ENCODE measurements at regions not wholly inside any gene's neighbourhood (a gene's known extent, or its start where the extent isn't known, plus 50 kb on each side); places are given as distances from the start of the nearest gene placed in this dataset.

- no peak overlapping the region for H3K27ac ChIP-seq
- TF ChIP-seq, protein P1, sequence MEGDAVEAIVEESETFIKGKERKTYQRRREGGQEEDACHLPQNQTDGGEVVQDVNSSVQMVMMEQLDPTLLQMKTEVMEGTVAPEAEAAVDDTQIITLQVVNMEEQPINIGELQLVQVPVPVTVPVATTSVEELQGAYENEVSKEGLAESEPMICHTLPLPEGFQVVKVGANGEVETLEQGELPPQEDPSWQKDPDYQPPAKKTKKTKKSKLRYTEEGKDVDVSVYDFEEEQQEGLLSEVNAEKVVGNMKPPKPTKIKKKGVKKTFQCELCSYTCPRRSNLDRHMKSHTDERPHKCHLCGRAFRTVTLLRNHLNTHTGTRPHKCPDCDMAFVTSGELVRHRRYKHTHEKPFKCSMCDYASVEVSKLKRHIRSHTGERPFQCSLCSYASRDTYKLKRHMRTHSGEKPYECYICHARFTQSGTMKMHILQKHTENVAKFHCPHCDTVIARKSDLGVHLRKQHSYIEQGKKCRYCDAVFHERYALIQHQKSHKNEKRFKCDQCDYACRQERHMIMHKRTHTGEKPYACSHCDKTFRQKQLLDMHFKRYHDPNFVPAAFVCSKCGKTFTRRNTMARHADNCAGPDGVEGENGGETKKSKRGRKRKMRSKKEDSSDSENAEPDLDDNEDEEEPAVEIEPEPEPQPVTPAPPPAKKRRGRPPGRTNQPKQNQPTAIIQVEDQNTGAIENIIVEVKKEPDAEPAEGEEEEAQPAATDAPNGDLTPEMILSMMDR (conservative IDR thresholded peaks at IDR 0.05) = peak; percentile 33
- TF ChIP-seq ZFX (IDR thresholded peaks at IDR 0.05) = no peak
Observed at GRCh38 chr14:97273540-97273939, 476.4 kb downstream of the VRK1 start.

- H3K27ac ChIP-seq = no peak overlapping the region
- TF ChIP-seq ZFX (IDR thresholded peaks at IDR 0.05) = no peak
- TF ChIP-seq, protein P1 (conservative IDR thresholded peaks at IDR 0.05) = no peak
Observed at GRCh38 chr14:97274626-97275025, 477.4 kb downstream of the VRK1 start.

- no peak overlapping the region for H3K27ac ChIP-seq
- TF ChIP-seq, protein P1 (conservative IDR thresholded peaks at IDR 0.05) = no peak
- no peak for TF ChIP-seq ZFX (IDR thresholded peaks at IDR 0.05)
Observed at GRCh38 chr14:97275276-97275675, 478.1 kb downstream of the VRK1 start.

DNA sequence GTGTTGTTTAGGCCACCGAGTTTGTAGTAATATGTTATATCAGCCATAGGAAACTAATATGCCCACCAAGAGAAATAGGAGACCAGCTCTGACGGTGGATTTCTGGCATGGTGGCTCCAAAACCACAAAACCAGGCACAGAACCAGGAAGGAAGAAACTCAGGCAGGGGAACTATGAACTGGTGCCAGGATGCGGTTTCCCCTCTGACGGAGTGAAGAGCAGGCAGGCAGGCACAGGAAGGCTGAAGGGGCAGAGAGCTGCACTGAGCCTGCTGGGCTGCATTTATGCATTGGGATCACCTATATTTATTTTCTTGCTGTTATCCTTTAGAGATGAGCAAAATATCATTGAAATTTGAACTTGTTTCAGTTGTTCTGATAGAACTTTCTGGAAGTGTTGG lies 479.4 kb downstream of the VRK1 start:
- TF ChIP-seq, protein P1 (conservative IDR thresholded peaks at IDR 0.05) = no peak
- no peak for TF ChIP-seq ZFX (IDR thresholded peaks at IDR 0.05)
- H3K27ac ChIP-seq = no peak overlapping the region

- no peak overlapping the region for H3K27ac ChIP-seq
- TF ChIP-seq, protein P1 (conservative IDR thresholded peaks at IDR 0.05) = no peak
- TF ChIP-seq ZFX (IDR thresholded peaks at IDR 0.05) = no peak
Observed at GRCh38 chr14:97277711-97278110, 480.5 kb downstream of the VRK1 start.

GRCh38 chr14:97280526-97280925 lies 483.3 kb downstream of the VRK1 start:
- no peak overlapping the region for H3K27ac ChIP-seq
- TF ChIP-seq, protein P1 (conservative IDR thresholded peaks at IDR 0.05) = no peak
- no peak for TF ChIP-seq ZFX (IDR thresholded peaks at IDR 0.05)

DNA sequence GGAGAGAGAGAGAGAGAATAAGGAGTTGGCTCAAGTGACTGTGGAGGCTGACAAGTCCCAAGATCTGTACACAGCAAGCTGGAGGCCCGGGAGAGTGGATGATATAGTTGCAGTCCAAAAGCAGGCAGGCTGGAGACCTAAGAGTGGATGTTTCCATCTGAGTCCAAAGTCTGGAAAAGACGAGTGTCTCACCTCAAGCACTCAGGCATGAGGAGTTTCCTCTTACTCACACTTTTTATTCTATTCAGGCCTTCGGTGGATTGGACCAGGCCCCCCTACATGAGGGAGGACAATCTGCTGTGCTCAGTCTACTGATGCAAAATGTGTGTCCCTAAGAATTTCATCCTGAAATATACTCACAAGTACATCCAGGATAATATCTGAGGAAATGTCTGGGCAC lies 484.6 kb downstream of the VRK1 start:
- no peak overlapping the region for H3K27ac ChIP-seq
- TF ChIP-seq, protein P1 (conservative IDR thresholded peaks at IDR 0.05) = no peak
- no peak for TF ChIP-seq ZFX (IDR thresholded peaks at IDR 0.05)
